Posterior vena cava (tissue), 2 donors: ENCODE measurements at regions not wholly inside any gene's neighbourhood (a gene's known extent, or its start where the extent isn't known, plus 50 kb on each side); places are given as distances from the start of the nearest gene placed in this dataset.

Experiments
- DNase-seq: peaks from one replicate; pipeline ENCODE4 v3.0.0-alpha.2; 2020; ENCODE audit warnings: low spot score
- intact Hi-C, 2 donors: fragments of 100-400 bp; cut with DNase I; formaldehyde crosslinking; loops; one replicate each; pipeline versions ENCODE4 v1.14.1 to v1.14.2; 2022 to 2023
- donor health status: DM: yes; HTN: yes; CAD: no.
- donor health status: DM: yes; HTN: yes; CAD: no.

DNA sequence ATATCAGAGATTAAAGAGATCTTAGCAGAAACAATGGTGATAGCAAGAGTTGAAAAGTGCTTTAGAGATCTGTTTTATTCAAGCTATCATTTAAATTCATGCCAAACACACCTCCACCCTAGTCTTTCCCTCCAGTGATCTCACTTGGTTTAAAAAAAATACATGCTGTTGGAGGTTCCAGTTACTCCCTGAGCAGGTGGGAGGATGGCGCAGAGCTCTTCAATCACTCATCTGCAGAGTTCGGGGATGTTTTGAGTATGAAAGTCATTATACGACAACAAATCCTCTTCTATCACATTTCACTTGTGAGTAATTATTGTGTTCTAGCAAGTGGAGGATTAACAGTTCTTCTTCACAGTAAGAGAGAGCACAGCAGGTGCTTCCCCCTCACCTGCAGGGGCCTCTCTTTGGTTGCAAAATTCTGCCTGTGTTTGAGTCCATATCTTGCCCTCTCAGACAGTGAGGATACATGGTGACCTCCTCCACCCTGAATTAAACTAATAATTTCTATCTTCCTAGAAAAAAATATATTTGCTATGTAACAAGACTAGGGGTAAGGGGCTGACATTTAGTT is 376.7 kb downstream of the LIG4 start:
- no peak for DNase-seq
- intact Hi-C loops, result no loop called here

GRCh38 chr13:107836685-107837084 is 378.7 kb downstream of the LIG4 start:
- no peak for DNase-seq
- intact Hi-C loops, result no loop called here

GRCh38 chr13:107835339-107836018 is 379.9 kb downstream of the LIG4 start:
- intact Hi-C loops, result no loop called here
- no peak for DNase-seq

DNA sequence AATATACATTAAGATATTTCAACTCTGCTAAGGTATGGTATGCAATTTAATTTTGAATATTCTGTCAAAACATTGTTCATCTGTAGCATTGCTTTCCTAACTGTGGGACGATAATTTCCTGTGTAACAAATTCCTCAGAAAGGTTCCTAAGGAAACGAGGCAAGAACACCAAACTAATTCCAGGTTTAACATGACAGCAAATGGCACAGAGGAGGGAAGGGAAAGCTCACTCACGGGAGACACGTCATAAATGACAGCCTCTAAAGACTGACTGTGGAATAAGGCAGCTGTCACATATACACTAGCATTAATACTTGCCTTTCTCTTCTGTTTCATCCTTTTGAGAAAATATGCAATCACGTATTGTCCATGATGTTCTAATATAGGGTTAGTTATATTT is 380.6 kb downstream of the LIG4 start:
- intact Hi-C loops, result no loop called here
- DNase-seq, result no peak

DNA sequence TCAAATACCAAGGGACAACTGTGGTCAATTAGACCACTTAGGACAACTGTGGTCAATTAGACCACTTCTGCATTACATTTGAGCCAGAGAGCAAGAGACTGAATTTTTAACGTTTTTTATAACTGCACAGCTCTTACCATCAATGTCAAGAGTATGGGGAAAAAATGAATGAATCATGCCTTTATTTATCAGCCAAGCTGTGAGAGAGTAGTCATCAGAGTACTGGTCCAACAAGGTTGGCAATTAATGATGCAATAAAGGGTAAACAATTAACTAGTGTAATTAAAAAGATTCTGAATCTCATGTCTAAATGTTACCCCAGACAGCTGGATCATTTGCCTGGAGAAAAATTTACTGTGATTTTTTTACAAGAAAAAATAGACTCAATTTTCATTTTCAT is 381.1 kb downstream of the LIG4 start:
- intact Hi-C loops, result no loop called here
- DNase-seq, result no peak

GRCh38 chr13:107832500-107833100 is 382.7 kb downstream of the LIG4 start:
- intact Hi-C loops, result no loop called here
- no peak for DNase-seq

- DNase-seq, result no peak
- intact Hi-C loops, result no loop called here
Observed at GRCh38 chr13:107830804-107831203, 384.5 kb downstream of the LIG4 start.

- intact Hi-C loops, result no loop called here
- no peak for DNase-seq
Observed at GRCh38 chr13:107827840-107828549, 387.3 kb downstream of the LIG4 start.

- no peak for DNase-seq
- intact Hi-C loops, result no loop called here
Observed at GRCh38 chr13:107824635-107825034, 390.7 kb downstream of the LIG4 start.

- no peak for DNase-seq
- intact Hi-C loops, result no loop called here
Observed at GRCh38 chr13:107822006-107822405, 393.3 kb downstream of the LIG4 start.

GRCh38 chr13:107821492-107821891 is 393.8 kb downstream of the LIG4 start:
- no peak for DNase-seq
- intact Hi-C loops, result no loop called here

DNA sequence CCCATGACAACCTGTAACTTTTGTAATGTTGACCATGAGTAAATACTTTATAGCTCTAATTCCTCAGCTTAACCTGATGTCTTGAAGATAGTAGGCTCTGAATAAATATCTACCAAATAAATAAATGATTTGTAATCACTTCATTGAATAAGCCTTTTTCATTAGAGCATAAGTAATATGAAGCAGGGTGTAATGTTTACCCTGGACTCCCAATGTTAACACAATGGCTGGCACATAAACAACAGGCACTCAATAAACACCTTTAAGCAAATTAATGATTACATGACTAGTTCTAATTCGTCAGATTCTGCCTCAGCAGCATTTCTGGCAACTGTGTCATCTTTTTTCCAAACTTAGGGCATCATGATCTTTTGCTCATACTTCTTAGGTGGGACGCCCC is 396.3 kb downstream of the LIG4 start:
- intact Hi-C loops, result no loop called here
- no peak for DNase-seq

- no peak for DNase-seq
- intact Hi-C loops, result no loop called here
Observed at GRCh38 chr13:107817647-107818287, 397.6 kb downstream of the LIG4 start.

GRCh38 chr13:107812014-107812412 is 403.3 kb downstream of the LIG4 start:
- DNase-seq, result no peak
- intact Hi-C loops, result no loop called here

DNA sequence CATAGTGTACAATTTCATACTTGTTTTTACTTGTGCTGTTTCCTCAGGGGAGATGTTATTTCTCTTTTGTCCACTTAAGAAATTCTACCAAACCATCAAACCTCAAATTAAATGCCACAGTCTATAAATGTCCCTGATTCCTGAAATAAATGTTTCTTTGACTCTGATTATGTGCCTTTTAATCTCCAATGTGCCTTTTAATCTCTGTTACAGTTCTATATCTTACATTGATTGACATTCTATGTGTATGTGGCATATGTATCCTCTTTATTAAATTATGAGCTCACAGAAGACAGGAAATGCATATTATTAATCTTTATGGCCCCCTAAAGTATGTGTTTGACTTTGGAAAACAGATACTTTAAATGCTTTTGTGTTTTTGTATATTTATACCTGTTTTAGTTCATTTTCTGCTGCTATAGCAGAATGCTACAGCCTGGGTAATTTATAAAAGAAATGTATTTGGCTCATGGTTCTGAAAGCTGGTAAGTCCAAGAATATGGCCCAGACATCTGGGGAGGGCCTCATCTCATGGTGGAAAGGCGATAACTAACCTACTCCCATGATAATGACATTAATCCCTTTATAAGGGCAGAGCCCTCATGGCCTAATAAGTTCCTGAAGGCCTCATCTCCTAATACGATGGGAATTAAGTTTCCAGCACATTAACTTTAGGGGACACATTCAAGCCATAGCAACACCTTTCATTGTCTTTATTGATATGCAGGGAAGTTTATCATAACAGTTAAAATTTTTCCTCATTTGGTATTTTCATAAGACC is 403.9 kb downstream of the LIG4 start:
- no peak for DNase-seq
- intact Hi-C loops, result no loop called here

GRCh38 chr13:107809125-107809524 is 406.2 kb downstream of the LIG4 start:
- intact Hi-C loops, result no loop called here
- DNase-seq, result no peak

DNA sequence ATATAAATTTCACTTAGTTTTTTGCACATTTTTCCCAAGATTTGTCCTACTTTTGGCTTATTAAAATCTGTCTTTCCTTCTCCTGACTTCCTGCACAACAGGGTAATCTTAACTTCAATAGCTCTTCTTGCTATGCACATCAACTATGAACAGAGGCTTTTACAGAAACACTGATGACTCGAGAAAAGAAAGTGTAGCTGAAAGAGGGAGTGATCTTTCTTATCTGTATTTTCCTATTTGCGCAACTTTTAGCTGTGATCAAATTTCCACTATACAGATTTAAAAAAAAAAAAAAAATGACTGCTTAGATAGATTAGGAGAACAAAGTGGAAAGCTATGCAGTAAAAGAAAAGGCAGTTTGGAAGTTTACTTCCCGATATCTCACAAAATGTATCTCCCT is 406.9 kb downstream of the LIG4 start:
- intact Hi-C loops, result no loop called here
- DNase-seq, result no peak

- intact Hi-C loops, result no loop called here
- no peak for DNase-seq
Observed at GRCh38 chr13:107807306-107808073, 407.8 kb downstream of the LIG4 start.

GRCh38 chr13:107806726-107807125 is 408.6 kb downstream of the LIG4 start:
- intact Hi-C loops, result no loop called here
- DNase-seq, result no peak
